ENCODE measurements at regions not wholly inside any gene's neighbourhood (a gene's known extent, or its start where the extent isn't known, plus 50 kb on each side); places are given as distances from the start of the nearest gene placed in this dataset.

- intact Hi-C loops (cut with micrococcal nuclease; ENCODE audit: unreplicated experiment) = no loop called here
- Mint-ChIP-seq H3K4me3 (ENCODE audit: unreplicated experiment) (no peak overlapping the region), H3K36me3 (ENCODE audit: insufficient read depth, unreplicated experiment) (no peaks in the 10 kb centered on the region), H3K27ac (ENCODE audit: unreplicated experiment) (no peak overlapping the region), H3K9me3 (ENCODE audit: unreplicated experiment) (no peaks in the 10 kb centered on the region), H3K4me1 (ENCODE audit: low read depth, unreplicated experiment) (no peaks in the 10 kb centered on the region), H3K27me3 (ENCODE audit: insufficient read depth, unreplicated experiment) (no peaks in the 10 kb centered on the region)
- no peaks in the 10 kb centered on the region for H3K4me1 ChIP-seq
- H3K27me3 ChIP-seq (replicated peaks; ENCODE audit: control insufficient read depth, insufficient read depth, low read length) = no peaks in the 10 kb centered on the region
- ChIA-PET CTCF (no interaction called here), POLR2A (no interaction called here)
- no peak overlapping the region for H3K4me3 ChIP-seq (ENCODE audit: low read depth, low read length)
- H3K36me3 ChIP-seq (ENCODE audit: control insufficient read depth, insufficient read depth, low read length) = no peaks in the 10 kb centered on the region
- TF ChIP-seq, protein P1, sequence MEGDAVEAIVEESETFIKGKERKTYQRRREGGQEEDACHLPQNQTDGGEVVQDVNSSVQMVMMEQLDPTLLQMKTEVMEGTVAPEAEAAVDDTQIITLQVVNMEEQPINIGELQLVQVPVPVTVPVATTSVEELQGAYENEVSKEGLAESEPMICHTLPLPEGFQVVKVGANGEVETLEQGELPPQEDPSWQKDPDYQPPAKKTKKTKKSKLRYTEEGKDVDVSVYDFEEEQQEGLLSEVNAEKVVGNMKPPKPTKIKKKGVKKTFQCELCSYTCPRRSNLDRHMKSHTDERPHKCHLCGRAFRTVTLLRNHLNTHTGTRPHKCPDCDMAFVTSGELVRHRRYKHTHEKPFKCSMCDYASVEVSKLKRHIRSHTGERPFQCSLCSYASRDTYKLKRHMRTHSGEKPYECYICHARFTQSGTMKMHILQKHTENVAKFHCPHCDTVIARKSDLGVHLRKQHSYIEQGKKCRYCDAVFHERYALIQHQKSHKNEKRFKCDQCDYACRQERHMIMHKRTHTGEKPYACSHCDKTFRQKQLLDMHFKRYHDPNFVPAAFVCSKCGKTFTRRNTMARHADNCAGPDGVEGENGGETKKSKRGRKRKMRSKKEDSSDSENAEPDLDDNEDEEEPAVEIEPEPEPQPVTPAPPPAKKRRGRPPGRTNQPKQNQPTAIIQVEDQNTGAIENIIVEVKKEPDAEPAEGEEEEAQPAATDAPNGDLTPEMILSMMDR (IDR thresholded peaks at IDR 0.05; ENCODE audit: insufficient read depth in 1 of 2, low read depth in 1 of 2, low read length in 1 of 2, severe bottlenecking in 1 of 2, unreplicated experiment in 1 of 2) = no peak
- no TSS peak for BruUV-seq (replicated peaks)
- no peak for DNase-seq
- H3K9me3 ChIP-seq = no peaks in the 10 kb centered on the region
Observed at GRCh38 chrX:35251226-35251625, 308.6 kb downstream of the FAM47B start.

GRCh38 chrX:35276115-35276514 is 333.5 kb downstream of the FAM47B start:
- intact Hi-C loops (cut with micrococcal nuclease; ENCODE audit: unreplicated experiment) = no loop called here
- BruUV-seq (replicated peaks) = no TSS peak
- Histone ChIP-seq H3K4me3 (ENCODE audit: low read depth, low read length) (no peak overlapping the region), H3K9me3 (no peaks in the 10 kb centered on the region), H3K36me3 (ENCODE audit: control insufficient read depth, insufficient read depth, low read length) (no peaks in the 10 kb centered on the region), H3K27me3 (replicated peaks; ENCODE audit: control insufficient read depth, insufficient read depth, low read length) (no peaks in the 10 kb centered on the region), H3K4me1 (no peaks in the 10 kb centered on the region)
- no peaks in the 10 kb centered on the region for H3K36me3 Mint-ChIP-seq (ENCODE audit: insufficient read depth, unreplicated experiment)
- TF ChIP-seq, protein P1 (IDR thresholded peaks at IDR 0.05; ENCODE audit: insufficient read depth in 1 of 2, low read depth in 1 of 2, low read length in 1 of 2, severe bottlenecking in 1 of 2, unreplicated experiment in 1 of 2) = no peak
- no peaks in the 10 kb centered on the region for H3K27me3 Mint-ChIP-seq (ENCODE audit: insufficient read depth, unreplicated experiment)
- no peak for DNase-seq
- no peaks in the 10 kb centered on the region for H3K4me1 Mint-ChIP-seq (ENCODE audit: low read depth, unreplicated experiment)
- CTCF ChIA-PET = no interaction called here
- no peak overlapping the region for H3K27ac Mint-ChIP-seq (ENCODE audit: unreplicated experiment)
- no peak overlapping the region for H3K4me3 Mint-ChIP-seq (ENCODE audit: unreplicated experiment)
- POLR2A ChIA-PET = no interaction called here
- H3K9me3 Mint-ChIP-seq (ENCODE audit: unreplicated experiment) = no peaks in the 10 kb centered on the region

- Histone ChIP-seq H3K4me1 (no peaks in the 10 kb centered on the region), H3K27me3 (replicated peaks; ENCODE audit: control insufficient read depth, insufficient read depth, low read length) (no peaks in the 10 kb centered on the region), H3K36me3 (ENCODE audit: control insufficient read depth, insufficient read depth, low read length) (no peaks in the 10 kb centered on the region), H3K9me3 (no peaks in the 10 kb centered on the region), H3K4me3 (ENCODE audit: low read depth, low read length) (no peak overlapping the region)
- no peaks in the 10 kb centered on the region for H3K4me1 Mint-ChIP-seq (ENCODE audit: low read depth, unreplicated experiment)
- intact Hi-C loops (cut with micrococcal nuclease; ENCODE audit: unreplicated experiment) = no loop called here
- CTCF ChIA-PET = no interaction called here
- no peak for DNase-seq
- POLR2A ChIA-PET = no interaction called here
- TF ChIP-seq, protein P1 (IDR thresholded peaks at IDR 0.05; ENCODE audit: insufficient read depth in 1 of 2, low read depth in 1 of 2, low read length in 1 of 2, severe bottlenecking in 1 of 2, unreplicated experiment in 1 of 2) = no peak
- no peak overlapping the region for H3K27ac Mint-ChIP-seq (ENCODE audit: unreplicated experiment)
- no peaks in the 10 kb centered on the region for H3K9me3 Mint-ChIP-seq (ENCODE audit: unreplicated experiment)
- H3K27me3 Mint-ChIP-seq (ENCODE audit: insufficient read depth, unreplicated experiment) = no peaks in the 10 kb centered on the region
- no TSS peak for BruUV-seq (replicated peaks)
- H3K36me3 Mint-ChIP-seq (ENCODE audit: insufficient read depth, unreplicated experiment) = no peaks in the 10 kb centered on the region
- no peak overlapping the region for H3K4me3 Mint-ChIP-seq (ENCODE audit: unreplicated experiment)
Observed at GRCh38 chrX:35285289-35285962, 342.8 kb downstream of the FAM47B start.
